Esophagus muscularis mucosa (tissue), 4 donors: ENCODE measurements at regions not wholly inside any gene's neighbourhood (a gene's known extent, or its start where the extent isn't known, plus 50 kb on each side); places are given as distances from the start of the nearest gene placed in this dataset.

Source experiments
- DNase-seq: peaks from one replicate; pipeline ENCODE4 v3.0.0-alpha.2; 2017; ENCODE audit errors: extremely low spot score
- H3K27ac ChIP-seq, 4 donors: fragments of 200-600 bp; sonication (generic); replicated peaks in 1 of 4; 1 replicate in 3 of 4; 2 replicates in 1 of 4; pipeline ENCODE4 v1.5.1; 2016 to 2019; ENCODE audit warnings: mild to moderate bottlenecking in 1 of 4
- H3K27me3 ChIP-seq, 4 donors: fragments of 200-600 bp; sonication (generic); one replicate each; pipeline versions ENCODE4 v1.5.1 to v1.6.0; 2016 to 2019
- H3K36me3 ChIP-seq, 4 donors: fragments of 200-600 bp; sonication (generic); one replicate each; pipeline ENCODE4 v1.5.1; 2016 to 2019
- H3K4me1 ChIP-seq, 4 donors: fragments of 200-600 bp; sonication (generic); one replicate each; pipeline ENCODE4 v1.5.1; 2016 to 2019
- H3K4me3 ChIP-seq, 4 donors: fragments of 200-600 bp; sonication (generic); 1 replicate in 2 of 4; 2 replicates in 2 of 4; pipeline ENCODE4 v1.5.1; 2016 to 2019; ENCODE audit warnings: mild to moderate bottlenecking in 4 of 4, moderate library complexity in 1 of 4
- H3K9me3 ChIP-seq, 4 donors: fragments of 200-600 bp; sonication (generic); 1 replicate in 3 of 4; 2 replicates in 1 of 4; pipeline ENCODE4 v1.5.1; 2016 to 2019
- EP300 ChIP-seq: sonication (generic); formaldehyde crosslinking; IDR thresholded peaks from one replicate; pipeline ENCODE4 v1.6.1; 2017; ENCODE audit warnings: antibody characterized with exemption
- POLR2A ChIP-seq: fragments of 450-650 bp; IDR thresholded peaks from one replicate; pipeline ENCODE4 v1.6.1; 2017; ENCODE audit warnings: antibody characterized with exemption, moderate library complexity, mild to moderate bottlenecking, low read depth
- POLR2AphosphoS5 ChIP-seq, 2 donors: sonication (generic); formaldehyde crosslinking; IDR thresholded peaks; one replicate each; pipeline ENCODE4 v1.6.1; 2017; ENCODE audit warnings: antibody characterized with exemption in 2 of 2
- WGBS: methylation state at CpG from one replicate; pipeline ENCODE4 v1.1.5; 2018; 5-methylcytosine and 5-hydroxymethylcytosine counted together
- intact Hi-C: fragments of 100-400 bp; cut with DNase I; formaldehyde crosslinking; loops from one replicate; pipeline ENCODE4 v1.15.1; 2023
- TF ChIP-seq, protein P1 (sequence below), 3 experiments: fragments of 200-600 bp in 2 of 3; fragments of 450-650 bp in 1 of 3; sonication (generic) in 2 of 3; IDR thresholded peaks; one replicate each; pipeline ENCODE4 v1.5.1; 2017 to 2019; ENCODE audit warnings: antibody characterized with exemption in 3 of 3, mild to moderate bottlenecking in 2 of 3, moderate library complexity in 1 of 3

DNA sequence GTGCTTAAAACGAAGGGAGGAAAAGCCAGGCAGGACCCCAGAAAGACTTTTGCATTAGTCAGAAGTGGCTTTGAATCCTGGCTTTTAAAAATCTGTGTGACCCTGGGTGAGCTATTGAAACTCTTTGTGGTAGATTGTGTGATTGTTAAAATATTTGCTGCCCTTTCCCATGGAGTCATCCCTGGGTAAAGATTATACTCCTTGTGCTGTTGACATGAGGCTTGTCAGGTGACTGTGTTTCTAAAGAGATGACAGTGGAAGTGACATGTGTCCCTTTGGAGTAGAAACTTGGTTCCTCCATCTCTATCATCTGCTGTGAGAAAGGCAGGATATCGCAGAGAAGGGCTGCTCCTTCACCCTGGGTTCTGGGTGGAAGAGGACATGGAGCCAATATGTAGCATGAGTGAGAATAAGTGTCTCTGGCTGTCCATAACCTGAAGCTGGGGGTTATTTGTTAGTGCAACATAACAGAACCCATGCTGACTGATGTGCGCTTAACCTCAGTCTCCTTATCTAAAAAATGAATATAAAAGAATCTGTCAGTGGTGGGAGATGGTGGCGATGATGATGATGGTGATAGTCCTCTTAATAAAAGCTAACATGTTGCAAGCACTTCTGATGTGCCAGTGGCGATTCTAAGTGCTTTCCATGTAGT lies 187.6 kb downstream of the RHOU start:
- Histone ChIP-seq H3K9me3 (peaks cover 0 to 10% (median 3%) of the 10 kb centered on the region in 4 donors), H3K36me3 (no peaks in the 10 kb centered on the region), H3K4me1 (peaks cover 0 to 5% (median 2%) of the 10 kb centered on the region in 4 donors), H3K27ac (no peak overlapping the region), H3K27me3 (no peaks in the 10 kb centered on the region), H3K4me3 (no peak overlapping the region)
- 96% methylated on average over 5 of the region's 5 CpGs for WGBS
- TF ChIP-seq POLR2A, result no peak
- no peak for TF ChIP-seq EP300
- no peak for TF ChIP-seq POLR2AphosphoS5 (IDR thresholded peaks at IDR 0.05)
- no peak for DNase-seq
- intact Hi-C loops, result no loop called here

DNA sequence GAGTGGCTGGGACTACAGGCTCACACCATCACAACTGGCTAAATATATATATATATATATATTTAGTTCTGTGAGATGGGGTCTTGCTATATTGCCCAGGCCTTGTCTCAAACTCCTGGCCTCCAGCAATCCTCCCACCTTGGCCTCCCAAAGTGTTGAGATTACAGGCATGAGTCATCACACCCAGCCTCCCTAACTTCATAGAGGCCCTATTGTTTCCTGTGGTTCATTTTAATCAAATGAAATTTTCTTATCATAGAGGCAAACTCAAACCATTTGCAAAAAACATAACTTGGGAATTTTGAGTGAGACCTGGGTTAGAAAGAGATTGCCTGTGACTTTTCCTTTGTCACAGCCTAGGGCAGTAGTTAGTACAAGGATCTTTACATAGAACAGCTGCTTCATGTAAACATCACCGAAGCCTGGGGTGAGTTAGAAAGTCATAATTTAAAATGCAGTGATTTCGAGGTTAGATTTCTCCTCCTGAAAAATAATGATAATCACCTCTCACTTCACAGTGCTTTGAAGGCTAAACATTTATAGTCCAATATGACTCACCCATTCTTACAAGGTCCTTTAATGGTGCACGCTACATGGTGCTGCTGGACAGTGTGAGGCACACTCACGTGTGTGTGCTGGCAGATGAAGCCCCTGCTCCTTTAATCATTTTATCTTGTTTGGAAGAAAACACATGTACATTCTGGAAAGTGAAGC lies 188.9 kb downstream of the RHOU start:
- TF ChIP-seq, protein P1, sequence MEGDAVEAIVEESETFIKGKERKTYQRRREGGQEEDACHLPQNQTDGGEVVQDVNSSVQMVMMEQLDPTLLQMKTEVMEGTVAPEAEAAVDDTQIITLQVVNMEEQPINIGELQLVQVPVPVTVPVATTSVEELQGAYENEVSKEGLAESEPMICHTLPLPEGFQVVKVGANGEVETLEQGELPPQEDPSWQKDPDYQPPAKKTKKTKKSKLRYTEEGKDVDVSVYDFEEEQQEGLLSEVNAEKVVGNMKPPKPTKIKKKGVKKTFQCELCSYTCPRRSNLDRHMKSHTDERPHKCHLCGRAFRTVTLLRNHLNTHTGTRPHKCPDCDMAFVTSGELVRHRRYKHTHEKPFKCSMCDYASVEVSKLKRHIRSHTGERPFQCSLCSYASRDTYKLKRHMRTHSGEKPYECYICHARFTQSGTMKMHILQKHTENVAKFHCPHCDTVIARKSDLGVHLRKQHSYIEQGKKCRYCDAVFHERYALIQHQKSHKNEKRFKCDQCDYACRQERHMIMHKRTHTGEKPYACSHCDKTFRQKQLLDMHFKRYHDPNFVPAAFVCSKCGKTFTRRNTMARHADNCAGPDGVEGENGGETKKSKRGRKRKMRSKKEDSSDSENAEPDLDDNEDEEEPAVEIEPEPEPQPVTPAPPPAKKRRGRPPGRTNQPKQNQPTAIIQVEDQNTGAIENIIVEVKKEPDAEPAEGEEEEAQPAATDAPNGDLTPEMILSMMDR (IDR thresholded peaks at IDR 0.05), result no peak
- no peak for TF ChIP-seq POLR2A
- no peak for TF ChIP-seq POLR2AphosphoS5 (IDR thresholded peaks at IDR 0.05)
- no peak for TF ChIP-seq EP300
- no peaks in the 10 kb centered on the region for H3K36me3 ChIP-seq
- H3K9me3 ChIP-seq, result peaks cover 0 to 10% (median 3%) of the 10 kb centered on the region in 4 donors
- 31% methylated on average over 4 of the region's 4 CpGs for WGBS
- intact Hi-C loops, result no loop called here
- peaks cover 0 to 5% (median 2%) of the 10 kb centered on the region in 4 donors for H3K4me1 ChIP-seq
- H3K27ac ChIP-seq, result no peak overlapping the region
- no peaks in the 10 kb centered on the region for H3K27me3 ChIP-seq
- H3K4me3 ChIP-seq, result no peak overlapping the region
- no peak for DNase-seq

DNA sequence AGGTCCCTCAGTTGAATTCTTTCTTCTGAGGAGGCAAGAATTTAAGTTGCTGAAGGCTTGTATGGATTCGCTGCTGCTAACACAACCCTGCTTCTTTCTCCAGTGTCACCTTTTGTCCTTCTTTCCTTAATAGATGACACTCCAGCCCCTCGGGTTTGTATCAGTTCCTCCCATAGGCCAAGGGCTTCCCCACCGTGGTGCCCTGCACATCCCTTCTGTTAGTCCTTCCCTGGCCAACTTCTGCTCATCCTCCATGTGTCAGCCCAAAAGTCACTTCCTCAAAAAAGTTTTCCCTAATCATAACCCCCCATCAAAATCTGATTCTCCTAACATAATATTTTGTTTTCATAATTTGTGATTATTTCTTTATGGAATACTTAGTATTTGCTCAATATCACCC lies 190.4 kb downstream of the RHOU start:
- H3K4me3 ChIP-seq, result no peak overlapping the region
- H3K9me3 ChIP-seq, result peaks cover 0 to 14% (median 8%) of the 10 kb centered on the region in 4 donors
- WGBS, result 86% methylated on average over 3 of the region's 3 CpGs
- no peaks in the 10 kb centered on the region for H3K27me3 ChIP-seq
- intact Hi-C loops, result no loop called here
- TF ChIP-seq, protein P1 (IDR thresholded peaks at IDR 0.05), result no peak
- TF ChIP-seq POLR2AphosphoS5 (IDR thresholded peaks at IDR 0.05) (no peak), EP300 (no peak), POLR2A (no peak)
- peaks cover 0 to 5% (median under 1%) of the 10 kb centered on the region in 4 donors for H3K4me1 ChIP-seq
- no peak overlapping the region for H3K27ac ChIP-seq
- H3K36me3 ChIP-seq, result no peaks in the 10 kb centered on the region
- DNase-seq, result no peak

DNA sequence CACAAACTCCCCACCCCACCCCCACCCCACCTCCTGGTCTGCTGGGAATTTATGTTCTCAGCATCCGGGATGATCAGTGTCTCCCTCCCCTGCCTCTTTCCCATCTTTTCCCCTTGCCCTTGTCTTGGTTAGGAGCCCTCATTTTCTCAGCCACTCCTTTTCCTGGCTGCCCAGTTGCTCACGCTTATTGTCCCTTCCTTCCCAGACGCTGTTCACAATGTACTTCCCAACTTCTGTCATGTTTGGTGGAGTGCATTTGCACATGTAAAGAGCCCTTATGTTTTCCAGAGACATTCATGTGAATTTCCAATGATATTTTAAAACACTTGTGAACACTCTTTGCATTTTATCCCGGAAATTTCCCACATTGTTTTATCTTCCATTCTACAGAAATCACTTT lies 192.1 kb downstream of the RHOU start:
- TF ChIP-seq EP300 (no peak), POLR2AphosphoS5 (IDR thresholded peaks at IDR 0.05) (no peak), POLR2A (no peak)
- TF ChIP-seq, protein P1 (IDR thresholded peaks at IDR 0.05), result no peak
- intact Hi-C loops, result no loop called here
- Histone ChIP-seq H3K4me3 (no peak overlapping the region), H3K27ac (no peak overlapping the region), H3K4me1 (peaks cover 0 to 5% (median 0%) of the 10 kb centered on the region in 4 donors), H3K36me3 (no peaks in the 10 kb centered on the region), H3K27me3 (no peaks in the 10 kb centered on the region), H3K9me3 (peaks cover 0 to 14% (median 8%) of the 10 kb centered on the region in 4 donors)
- no peak for DNase-seq
- WGBS, result 79% methylated on average over 4 of the region's 4 CpGs
